ENCODE measurements at regions not wholly inside any gene's neighbourhood (a gene's known extent, or its start where the extent isn't known, plus 50 kb on each side); places are given as distances from the start of the nearest gene placed in this dataset.
A peak's percentile ranks its signal among the peaks of the same experiment; 100 is the strongest.

DNA sequence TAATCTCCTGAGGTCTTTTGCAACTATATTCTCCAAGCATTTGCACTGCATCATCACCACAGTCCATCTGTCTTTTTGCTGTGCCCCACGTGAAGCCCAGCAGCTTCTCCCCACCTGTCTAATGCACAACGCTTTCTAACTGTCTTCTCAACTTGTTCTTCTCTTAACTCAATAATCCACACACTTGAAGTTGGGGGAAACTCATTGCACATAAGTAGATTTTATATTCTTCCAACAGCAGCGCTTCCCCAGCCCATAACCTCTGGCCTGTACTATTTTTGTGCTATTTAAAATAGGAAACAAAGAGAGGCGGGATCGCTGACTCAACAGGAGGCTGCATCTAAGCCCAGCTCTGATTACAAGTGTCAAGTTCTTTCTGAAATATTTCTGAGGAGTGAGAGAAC, 226.7 kb downstream of the GXYLT1 start:
- peaks cover 2% of the 10 kb centered on the region for H3K9me3 Mint-ChIP-seq
- H3K36me3 Mint-ChIP-seq (ENCODE audit: low read depth) = no peaks in the 10 kb centered on the region
- H3K27ac Mint-ChIP-seq (ENCODE audit: unreplicated experiment) = peak overlapping the region; percentile 74
- H3K27me3 Mint-ChIP-seq (ENCODE audit: low read depth) = no peaks in the 10 kb centered on the region
- peaks cover 49% of the 10 kb centered on the region for H3K4me1 Mint-ChIP-seq
- peak overlapping the region; percentile 32 for H3K4me3 Mint-ChIP-seq
- TF ChIP-seq, protein P1, sequence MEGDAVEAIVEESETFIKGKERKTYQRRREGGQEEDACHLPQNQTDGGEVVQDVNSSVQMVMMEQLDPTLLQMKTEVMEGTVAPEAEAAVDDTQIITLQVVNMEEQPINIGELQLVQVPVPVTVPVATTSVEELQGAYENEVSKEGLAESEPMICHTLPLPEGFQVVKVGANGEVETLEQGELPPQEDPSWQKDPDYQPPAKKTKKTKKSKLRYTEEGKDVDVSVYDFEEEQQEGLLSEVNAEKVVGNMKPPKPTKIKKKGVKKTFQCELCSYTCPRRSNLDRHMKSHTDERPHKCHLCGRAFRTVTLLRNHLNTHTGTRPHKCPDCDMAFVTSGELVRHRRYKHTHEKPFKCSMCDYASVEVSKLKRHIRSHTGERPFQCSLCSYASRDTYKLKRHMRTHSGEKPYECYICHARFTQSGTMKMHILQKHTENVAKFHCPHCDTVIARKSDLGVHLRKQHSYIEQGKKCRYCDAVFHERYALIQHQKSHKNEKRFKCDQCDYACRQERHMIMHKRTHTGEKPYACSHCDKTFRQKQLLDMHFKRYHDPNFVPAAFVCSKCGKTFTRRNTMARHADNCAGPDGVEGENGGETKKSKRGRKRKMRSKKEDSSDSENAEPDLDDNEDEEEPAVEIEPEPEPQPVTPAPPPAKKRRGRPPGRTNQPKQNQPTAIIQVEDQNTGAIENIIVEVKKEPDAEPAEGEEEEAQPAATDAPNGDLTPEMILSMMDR (conservative IDR thresholded peaks at IDR 0.05) = no peak
- DNase-seq (ENCODE audit: low read depth, low spot score) = no peak

DNA sequence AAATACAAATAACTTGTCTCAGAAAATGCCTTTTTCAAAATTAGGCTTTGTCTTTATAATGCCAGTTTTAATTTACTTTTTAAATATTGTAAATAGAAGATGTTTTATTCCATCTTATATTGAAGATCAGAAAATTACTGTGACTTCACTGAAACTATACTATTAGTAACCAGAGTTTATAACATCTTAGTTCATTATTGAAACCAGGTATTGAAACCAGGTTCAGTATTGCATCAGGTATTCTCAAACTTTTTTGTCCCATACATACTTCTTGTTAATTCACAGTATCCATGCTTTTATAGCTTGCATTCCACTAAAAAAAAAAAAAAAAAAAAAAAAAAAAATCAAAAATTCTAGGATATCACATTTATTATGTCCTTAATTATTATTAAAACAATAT, 227.5 kb downstream of the GXYLT1 start:
- Mint-ChIP-seq H3K4me1 (peaks cover 48% of the 10 kb centered on the region), H3K27me3 (ENCODE audit: low read depth) (no peaks in the 10 kb centered on the region), H3K9me3 (peaks cover 2% of the 10 kb centered on the region), H3K27ac (ENCODE audit: unreplicated experiment) (no peak overlapping the region), H3K4me3 (no peak overlapping the region), H3K36me3 (ENCODE audit: low read depth) (no peaks in the 10 kb centered on the region)
- no peak for DNase-seq (ENCODE audit: low read depth, low spot score)
- TF ChIP-seq, protein P1 (conservative IDR thresholded peaks at IDR 0.05) = no peak

DNA sequence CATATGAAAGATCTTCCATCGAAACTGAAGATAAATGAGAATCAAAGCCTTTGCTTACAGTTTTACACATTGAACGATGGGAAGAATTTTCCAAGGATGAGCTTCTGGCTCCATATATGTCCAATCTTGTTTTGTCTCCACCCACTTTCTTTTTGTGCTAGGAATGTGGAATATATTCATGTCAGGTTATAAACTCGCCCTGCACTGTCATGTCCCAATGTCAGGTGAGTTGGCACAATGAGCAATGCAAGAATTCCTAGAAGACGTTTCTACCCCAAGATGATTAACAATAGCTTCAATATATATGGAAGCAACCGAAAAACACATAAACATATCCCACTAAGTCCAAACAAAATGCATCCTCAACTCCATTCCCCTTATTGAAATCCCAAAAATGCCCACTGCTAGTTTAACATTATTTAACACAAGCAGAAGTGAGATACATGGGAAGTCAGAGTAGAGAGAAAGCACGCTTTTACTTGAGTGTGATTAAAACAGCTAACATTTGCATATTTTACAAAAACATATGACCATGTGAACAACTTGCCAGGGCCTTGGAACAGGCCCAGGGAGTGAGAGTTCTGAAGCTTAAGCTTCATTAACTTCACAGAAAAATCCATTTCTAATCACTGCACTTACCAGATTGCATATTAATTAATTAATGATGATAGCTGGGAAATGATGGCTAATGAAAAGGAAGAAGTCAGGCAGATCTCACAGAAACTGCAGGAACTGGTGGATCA, 233.9 kb downstream of the GXYLT1 start:
- no peaks in the 10 kb centered on the region for H3K36me3 Mint-ChIP-seq (ENCODE audit: low read depth)
- no peaks in the 10 kb centered on the region for H3K27me3 Mint-ChIP-seq (ENCODE audit: low read depth)
- H3K9me3 Mint-ChIP-seq = peaks cover 10% of the 10 kb centered on the region
- no peak for DNase-seq (ENCODE audit: low read depth, low spot score)
- TF ChIP-seq, protein P1 (conservative IDR thresholded peaks at IDR 0.05) = no peak
- no peak overlapping the region for H3K4me3 Mint-ChIP-seq
- no peak overlapping the region for H3K27ac Mint-ChIP-seq (ENCODE audit: unreplicated experiment)
- peaks cover 7% of the 10 kb centered on the region for H3K4me1 Mint-ChIP-seq

DNA sequence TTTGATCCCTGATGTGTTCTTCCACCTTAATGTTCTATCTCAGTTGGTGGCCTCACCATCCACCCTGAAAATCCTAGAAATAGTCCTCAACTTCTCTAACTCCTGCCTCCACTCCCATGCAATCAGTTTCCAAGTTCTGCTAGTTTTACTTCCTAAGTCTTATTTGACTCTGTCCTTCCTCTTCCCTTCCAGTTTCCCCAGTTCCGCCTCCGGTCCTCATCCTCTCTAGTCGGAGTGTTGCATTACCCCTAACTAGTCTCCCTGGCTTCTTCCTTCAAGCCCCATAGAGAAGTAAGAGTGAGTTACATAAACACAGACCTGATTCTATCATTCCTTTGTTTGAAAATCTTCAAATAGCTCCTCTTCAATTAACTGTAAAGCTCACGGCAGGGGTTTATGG, 236.5 kb downstream of the GXYLT1 start:
- Mint-ChIP-seq H3K4me1 (no peaks in the 10 kb centered on the region), H3K27ac (ENCODE audit: unreplicated experiment) (no peak overlapping the region), H3K36me3 (ENCODE audit: low read depth) (no peaks in the 10 kb centered on the region), H3K27me3 (ENCODE audit: low read depth) (no peaks in the 10 kb centered on the region), H3K4me3 (no peak overlapping the region), H3K9me3 (peaks cover 9% of the 10 kb centered on the region)
- TF ChIP-seq, protein P1 (conservative IDR thresholded peaks at IDR 0.05) = no peak
- no peak for DNase-seq (ENCODE audit: low read depth, low spot score)

DNA sequence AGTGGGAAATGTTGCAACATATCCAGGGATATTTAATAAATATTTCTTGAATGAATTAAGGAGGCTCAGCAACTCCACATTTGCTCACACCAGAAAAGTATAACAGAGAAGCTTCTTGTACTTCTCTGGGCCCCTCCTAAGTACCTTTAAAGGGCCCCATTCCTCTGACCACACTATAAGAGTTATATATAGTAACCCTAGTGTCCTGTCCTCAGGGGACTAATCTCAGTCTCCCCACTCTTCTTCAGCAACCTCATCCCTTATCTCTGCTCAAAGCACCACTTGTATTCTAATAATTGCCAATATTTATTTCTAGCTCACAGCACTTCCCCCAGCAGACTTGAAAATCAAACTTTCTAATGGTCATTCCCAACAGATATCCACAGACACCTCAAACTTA, 237.1 kb downstream of the GXYLT1 start:
- Mint-ChIP-seq H3K9me3 (peaks cover 9% of the 10 kb centered on the region), H3K27ac (ENCODE audit: unreplicated experiment) (no peak overlapping the region), H3K27me3 (ENCODE audit: low read depth) (no peaks in the 10 kb centered on the region), H3K36me3 (ENCODE audit: low read depth) (no peaks in the 10 kb centered on the region), H3K4me1 (no peaks in the 10 kb centered on the region), H3K4me3 (no peak overlapping the region)
- TF ChIP-seq, protein P1 (conservative IDR thresholded peaks at IDR 0.05) = no peak
- DNase-seq (ENCODE audit: low read depth, low spot score) = no peak
